ENCODE measurements at regions not wholly inside any gene's neighbourhood (a gene's known extent, or its start where the extent isn't known, plus 50 kb on each side); places are given as distances from the start of the nearest gene placed in this dataset.

DNA sequence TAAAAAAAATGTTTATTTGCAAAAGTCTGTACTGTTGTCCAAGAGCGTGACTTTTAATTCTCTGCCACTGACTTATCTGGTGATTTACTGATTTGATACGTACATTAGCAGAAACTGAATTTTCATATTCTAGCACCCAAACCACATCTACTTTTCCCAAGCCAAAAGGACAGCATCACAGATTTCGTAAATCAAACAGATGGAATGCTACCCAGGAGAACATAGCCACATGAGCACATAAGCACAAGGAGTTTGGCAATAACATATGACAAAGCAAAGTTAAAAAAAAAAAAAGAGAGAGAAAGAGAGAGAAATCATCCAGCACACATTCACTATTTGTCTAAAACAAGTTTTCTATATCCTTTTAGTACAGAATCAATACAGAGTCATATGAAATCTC is 83.7 kb downstream of the HINT1 start:
- no peak overlapping the region for H3K4me2 ChIP-seq (ENCODE audit: low read length)
- no peak overlapping the region for H3K4me3 ChIP-seq (replicated peaks in 1 of 2; ENCODE audit: low read depth in 1 of 2, low read length in 2 of 2)
- no TSS peak for BruUV-seq (replicated peaks)
- H3K9me3 ChIP-seq (ENCODE audit: control insufficient read depth in 1 of 2, insufficient read depth in 1 of 2, low read depth in 1 of 2, low read length in 2 of 2) = no peaks in the 10 kb centered on the region
- H3K9me2 ChIP-seq (ENCODE audit: insufficient read depth) = no peaks in the 10 kb centered on the region
- no peaks in the 10 kb centered on the region for H4K20me1 ChIP-seq (ENCODE audit: insufficient read depth)
- ChIA-PET CTCF (no interaction called here), RAD21 (ENCODE audit: low non-redundant PET in 1 of 2, low total read pairs in 2 of 2, uncharacterized antibody in 2 of 2, unreplicated experiment in 2 of 2) (no interaction called here), POLR2A (no interaction called here)
- no peaks in the 10 kb centered on the region for H3K27me3 ChIP-seq (ENCODE audit: insufficient read depth, low read length)
- no peaks in the 10 kb centered on the region for H3K36me3 ChIP-seq (ENCODE audit: control insufficient read depth in 1 of 2, insufficient read depth in 2 of 2, low read length in 2 of 2)
- no peak for ATAC-seq
- DNase-seq (ENCODE audit: low read depth, low spot score) = no peak
- no peak overlapping the region for H3K27ac ChIP-seq (ENCODE audit: low read depth, low read length)
- no peaks in the 10 kb centered on the region for H3K4me1 ChIP-seq (ENCODE audit: control insufficient read depth in 1 of 2, insufficient read depth in 2 of 2, low read length in 2 of 2)
- intact Hi-C loops (cut with micrococcal nuclease) = no loop called here
- no peak for TF ChIP-seq ELF1 (IDR thresholded peaks at IDR 0.05; ENCODE audit: borderline replicate concordance, low read depth)
- no peak for TF ChIP-seq TCF7L2 (IDR thresholded peaks at IDR 0.05; ENCODE audit: borderline replicate concordance, extremely low read depth, insufficient read depth, insufficient read length)
- H3K9ac ChIP-seq (ENCODE audit: low read length) = no peak overlapping the region
- no peaks in the 10 kb centered on the region for H3K79me2 ChIP-seq (ENCODE audit: insufficient read depth, low read length)
- H2AFZ ChIP-seq (ENCODE audit: low read depth, low read length, poor library complexity, severe bottlenecking) = no peak overlapping the region

DNA sequence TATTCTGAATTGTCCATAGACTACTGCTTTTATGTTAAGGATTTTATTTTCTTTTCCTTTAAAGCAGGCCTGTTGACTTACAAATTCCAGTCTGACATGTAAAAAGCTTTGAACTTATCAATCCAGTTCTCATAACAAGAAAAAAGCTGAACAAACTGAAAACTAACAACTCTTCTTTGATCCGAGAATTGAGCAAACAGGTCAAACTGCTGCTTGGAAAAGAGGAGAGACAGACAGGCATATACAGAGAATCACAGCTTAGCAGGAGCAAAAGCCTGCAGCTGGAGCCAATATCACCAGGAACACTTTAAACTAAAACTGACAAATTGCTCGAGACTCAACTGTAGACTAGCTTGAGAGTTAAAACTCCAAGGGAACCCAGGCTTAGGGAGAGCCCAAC is 85.8 kb downstream of the HINT1 start:
- Histone ChIP-seq H4K20me1 (ENCODE audit: insufficient read depth) (no peaks in the 10 kb centered on the region), H2AFZ (ENCODE audit: low read depth, low read length, poor library complexity, severe bottlenecking) (no peak overlapping the region), H3K27me3 (ENCODE audit: insufficient read depth, low read length) (no peaks in the 10 kb centered on the region), H3K9me3 (ENCODE audit: control insufficient read depth in 1 of 2, insufficient read depth in 1 of 2, low read depth in 1 of 2, low read length in 2 of 2) (no peaks in the 10 kb centered on the region), H3K4me1 (ENCODE audit: control insufficient read depth in 1 of 2, insufficient read depth in 2 of 2, low read length in 2 of 2) (no peaks in the 10 kb centered on the region), H3K27ac (ENCODE audit: low read depth, low read length) (no peak overlapping the region), H3K4me2 (ENCODE audit: low read length) (no peak overlapping the region), H3K36me3 (ENCODE audit: control insufficient read depth in 1 of 2, insufficient read depth in 2 of 2, low read length in 2 of 2) (no peaks in the 10 kb centered on the region), H3K9me2 (ENCODE audit: insufficient read depth) (no peaks in the 10 kb centered on the region), H3K4me3 (replicated peaks in 1 of 2; ENCODE audit: low read depth in 1 of 2, low read length in 2 of 2) (no peak overlapping the region), H3K79me2 (ENCODE audit: insufficient read depth, low read length) (no peaks in the 10 kb centered on the region), H3K9ac (ENCODE audit: low read length) (no peak overlapping the region)
- RAD21 ChIA-PET (ENCODE audit: low non-redundant PET in 1 of 2, low total read pairs in 2 of 2, uncharacterized antibody in 2 of 2, unreplicated experiment in 2 of 2) = no interaction called here
- ATAC-seq = no peak
- CTCF ChIA-PET = no interaction called here
- intact Hi-C loops (cut with micrococcal nuclease) = no loop called here
- POLR2A ChIA-PET = no interaction called here
- no peak for DNase-seq (ENCODE audit: low read depth, low spot score)
- BruUV-seq (replicated peaks) = no TSS peak
- TF ChIP-seq, protein P1, sequence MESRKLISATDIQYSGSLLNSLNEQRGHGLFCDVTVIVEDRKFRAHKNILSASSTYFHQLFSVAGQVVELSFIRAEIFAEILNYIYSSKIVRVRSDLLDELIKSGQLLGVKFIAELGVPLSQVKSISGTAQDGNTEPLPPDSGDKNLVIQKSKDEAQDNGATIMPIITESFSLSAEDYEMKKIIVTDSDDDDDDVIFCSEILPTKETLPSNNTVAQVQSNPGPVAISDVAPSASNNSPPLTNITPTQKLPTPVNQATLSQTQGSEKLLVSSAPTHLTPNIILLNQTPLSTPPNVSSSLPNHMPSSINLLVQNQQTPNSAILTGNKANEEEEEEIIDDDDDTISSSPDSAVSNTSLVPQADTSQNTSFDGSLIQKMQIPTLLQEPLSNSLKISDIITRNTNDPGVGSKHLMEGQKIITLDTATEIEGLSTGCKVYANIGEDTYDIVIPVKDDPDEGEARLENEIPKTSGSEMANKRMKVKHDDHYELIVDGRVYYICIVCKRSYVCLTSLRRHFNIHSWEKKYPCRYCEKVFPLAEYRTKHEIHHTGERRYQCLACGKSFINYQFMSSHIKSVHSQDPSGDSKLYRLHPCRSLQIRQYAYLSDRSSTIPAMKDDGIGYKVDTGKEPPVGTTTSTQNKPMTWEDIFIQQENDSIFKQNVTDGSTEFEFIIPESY (IDR thresholded peaks at IDR 0.05; ENCODE audit: extremely low read depth, insufficient replicate concordance, low read length) = no peak
- TF ChIP-seq SIN3A (IDR thresholded peaks at IDR 0.05; ENCODE audit: low read depth) = no peak

Data from HCT116 (cell line).